ENCODE measurements at regions not wholly inside any gene's neighbourhood (a gene's known extent, or its start where the extent isn't known, plus 50 kb on each side); places are given as distances from the start of the nearest gene placed in this dataset.
"Not testable (repeated sequence)": the region's sequence is repeated elsewhere in the genome, so short reads cannot be mapped to it uniquely, and the experiment has no call there.

DNA sequence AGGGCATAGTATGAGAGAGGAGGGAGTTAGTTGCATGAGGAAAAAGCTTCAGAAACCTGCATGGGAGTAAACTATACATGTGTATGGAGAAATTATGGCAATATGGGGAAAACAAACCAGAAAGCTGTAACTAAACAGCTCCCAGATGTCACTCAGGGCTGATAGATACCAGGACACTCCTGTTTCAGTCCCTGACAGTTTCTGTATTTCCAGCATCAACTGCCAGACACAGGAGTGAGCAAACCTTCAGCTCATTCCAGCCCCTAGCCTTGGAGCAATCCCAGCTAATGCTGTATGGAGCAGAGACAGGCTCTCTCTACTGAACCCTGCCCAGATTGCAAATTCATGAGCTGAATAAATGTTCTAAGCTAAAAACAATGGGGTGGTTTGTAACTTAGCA is 382.9 kb upstream of the MAGEB18 start:
- Mint-ChIP-seq H3K36me3 (ENCODE audit: unreplicated experiment) (no peaks in the 10 kb centered on the region), H3K4me3 (ENCODE audit: unreplicated experiment) (no peak overlapping the region), H3K27me3 (ENCODE audit: unreplicated experiment) (peaks cover 3% of the 10 kb centered on the region), H3K9me3 (ENCODE audit: unreplicated experiment) (no peaks in the 10 kb centered on the region), H3K27ac (ENCODE audit: unreplicated experiment) (no peak overlapping the region), H3K4me1 (ENCODE audit: low read depth, unreplicated experiment) (no peaks in the 10 kb centered on the region)
- TF ChIP-seq CTCF (IDR thresholded peaks at IDR 0.05; ENCODE audit: partially characterized antibody, unreplicated experiment): no peak
- no peak for DNase-seq

- Mint-ChIP-seq H3K4me3 (ENCODE audit: unreplicated experiment) (no peak overlapping the region), H3K9me3 (ENCODE audit: unreplicated experiment) (no peaks in the 10 kb centered on the region), H3K27me3 (ENCODE audit: unreplicated experiment) (no peaks in the 10 kb centered on the region), H3K36me3 (ENCODE audit: unreplicated experiment) (no peaks in the 10 kb centered on the region), H3K27ac (ENCODE audit: unreplicated experiment) (no peak overlapping the region), H3K4me1 (ENCODE audit: low read depth, unreplicated experiment) (no peaks in the 10 kb centered on the region)
- no peak for DNase-seq
- TF ChIP-seq CTCF (IDR thresholded peaks at IDR 0.05; ENCODE audit: partially characterized antibody, unreplicated experiment): no peak
These were observed 375.5 kb upstream of the MAGEB18 start for GRCh38 chrX:25762656-25763055.

GRCh38 chrX:25771853-25772252 is 366.3 kb upstream of the MAGEB18 start:
- H3K27me3 Mint-ChIP-seq (ENCODE audit: unreplicated experiment); DNase-seq; H3K36me3 Mint-ChIP-seq (ENCODE audit: unreplicated experiment); H3K4me3 Mint-ChIP-seq (ENCODE audit: unreplicated experiment); H3K4me1 Mint-ChIP-seq (ENCODE audit: low read depth, unreplicated experiment); H3K9me3 Mint-ChIP-seq (ENCODE audit: unreplicated experiment); H3K27ac Mint-ChIP-seq (ENCODE audit: unreplicated experiment): not testable (repeated sequence)

DNA sequence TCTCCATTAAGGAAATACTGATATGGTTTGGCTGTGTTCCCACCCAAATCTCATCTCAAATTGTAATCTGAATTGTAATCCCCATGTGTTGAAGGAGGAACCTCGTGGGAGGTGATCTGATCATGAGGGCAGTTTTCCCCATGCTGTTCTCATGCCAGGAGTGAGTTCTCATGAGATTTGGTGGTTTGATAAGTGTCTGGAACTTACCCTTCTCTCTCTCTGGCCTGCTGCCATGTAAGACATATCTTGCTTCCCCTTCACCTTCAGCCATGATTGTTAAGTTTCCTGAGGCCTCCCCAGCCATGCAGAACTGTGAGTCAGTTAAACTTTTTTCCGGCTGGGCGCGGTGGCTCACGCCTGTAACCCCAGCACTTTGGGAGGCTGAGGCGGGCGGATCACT is 340.3 kb upstream of the MAGEB18 start:
- not testable (repeated sequence) for H3K27me3 Mint-ChIP-seq (ENCODE audit: unreplicated experiment); H3K27ac Mint-ChIP-seq (ENCODE audit: unreplicated experiment); DNase-seq; H3K9me3 Mint-ChIP-seq (ENCODE audit: unreplicated experiment); H3K36me3 Mint-ChIP-seq (ENCODE audit: unreplicated experiment); H3K4me3 Mint-ChIP-seq (ENCODE audit: unreplicated experiment); H3K4me1 Mint-ChIP-seq (ENCODE audit: low read depth, unreplicated experiment)

- no peak for DNase-seq
- no peak for TF ChIP-seq CTCF (IDR thresholded peaks at IDR 0.05; ENCODE audit: partially characterized antibody, unreplicated experiment)
- Mint-ChIP-seq H3K36me3 (ENCODE audit: unreplicated experiment) (no peaks in the 10 kb centered on the region), H3K4me1 (ENCODE audit: low read depth, unreplicated experiment) (no peaks in the 10 kb centered on the region), H3K27me3 (ENCODE audit: unreplicated experiment) (no peaks in the 10 kb centered on the region), H3K27ac (ENCODE audit: unreplicated experiment) (no peak overlapping the region), H3K9me3 (ENCODE audit: unreplicated experiment) (no peaks in the 10 kb centered on the region), H3K4me3 (ENCODE audit: unreplicated experiment) (no peak overlapping the region)
These were observed 332.4 kb upstream of the MAGEB18 start for GRCh38 chrX:25805744-25806143.

GRCh38 chrX:25807022-25807421 is 331.1 kb upstream of the MAGEB18 start:
- no peak for DNase-seq
- Mint-ChIP-seq H3K27ac (ENCODE audit: unreplicated experiment) (no peak overlapping the region), H3K4me1 (ENCODE audit: low read depth, unreplicated experiment) (no peaks in the 10 kb centered on the region), H3K27me3 (ENCODE audit: unreplicated experiment) (no peaks in the 10 kb centered on the region), H3K9me3 (ENCODE audit: unreplicated experiment) (no peaks in the 10 kb centered on the region), H3K36me3 (ENCODE audit: unreplicated experiment) (no peaks in the 10 kb centered on the region), H3K4me3 (ENCODE audit: unreplicated experiment) (no peak overlapping the region)
- no peak for TF ChIP-seq CTCF (IDR thresholded peaks at IDR 0.05; ENCODE audit: partially characterized antibody, unreplicated experiment)
